GM21423 (cell line): ENCODE measurements at regions not wholly inside any gene's neighbourhood (a gene's known extent, or its start where the extent isn't known, plus 50 kb on each side); places are given as distances from the start of the nearest gene placed in this dataset.
"Not testable (repeated sequence)": the region's sequence is repeated elsewhere in the genome, so short reads cannot be mapped to it uniquely, and the experiment has no call there.

ENCODE experiments used
- ATAC-seq: cut with Tn5 transposase; IDR thresholded peaks from one replicate; pipeline ENCODE4 v1.9.1; 2021; ENCODE audit warnings: mild to moderate bottlenecking, moderate library complexity; ENCODE audit not compliant: unreplicated experiment

- ATAC-seq: no peak
Observed at GRCh38 chr1:19024532-19024931, 68.1 kb upstream of the IFFO2 start.

- no peak for ATAC-seq
Observed at GRCh38 chr1:19023787-19024186, 67.3 kb upstream of the IFFO2 start.

GRCh38 chr1:19021845-19022244, 65.4 kb upstream of the IFFO2 start:
- no peak for ATAC-seq

- ATAC-seq: not testable (repeated sequence)
Observed at GRCh38 chr1:19019288-19019687, 62.8 kb upstream of the IFFO2 start.

GRCh38 chr1:19015476-19015875, 59.0 kb upstream of the IFFO2 start:
- ATAC-seq: no peak

- no peak for ATAC-seq
Observed at GRCh38 chr1:19014765-19015164, 58.3 kb upstream of the IFFO2 start.

- ATAC-seq: no peak
Observed at GRCh38 chr1:19013826-19014548, 57.5 kb upstream of the IFFO2 start.

- no peak for ATAC-seq
Observed at GRCh38 chr1:19011845-19012231, 55.4 kb upstream of the IFFO2 start.

GRCh38 chr1:19010995-19011844, 54.7 kb upstream of the IFFO2 start:
- ATAC-seq: peak; percentile 69

GRCh38 chr1:19010503-19010902, 54.0 kb upstream of the IFFO2 start:
- ATAC-seq: no peak

- ATAC-seq: no peak
Observed at GRCh38 chr1:19009882-19010321, 53.4 kb upstream of the IFFO2 start.

- no peak for ATAC-seq
Observed at GRCh38 chr1:19009126-19009881, 52.8 kb upstream of the IFFO2 start.

GRCh38 chr1:19007491-19008441, 51.3 kb upstream of the IFFO2 start:
- ATAC-seq: no peak

- no peak for ATAC-seq
Observed at GRCh38 chr1:19006837-19007271, 50.4 kb upstream of the IFFO2 start.
